IPS-15b (cell line): ENCODE measurements at regions not wholly inside any gene's neighbourhood (a gene's known extent, or its start where the extent isn't known, plus 50 kb on each side); places are given as distances from the start of the nearest gene placed in this dataset.
"Not testable (repeated sequence)": the region's sequence is repeated elsewhere in the genome, so short reads cannot be mapped to it uniquely, and the experiment has no call there.

Experiments
- H3K27me3 ChIP-seq: one replicate; pipeline ENCODE4 v1.6.1; 2013; ENCODE audit warnings: low read length; ENCODE audit not compliant: control insufficient read depth, insufficient read depth
- H3K36me3 ChIP-seq: one replicate; pipeline ENCODE4 v1.6.1; 2013; ENCODE audit warnings: low read length; ENCODE audit not compliant: control insufficient read depth, insufficient read depth
- H3K4me1 ChIP-seq: one replicate; pipeline ENCODE4 v1.6.1; 2013; ENCODE audit warnings: mild to moderate bottlenecking, low read length; ENCODE audit not compliant: control insufficient read depth, insufficient read depth
- H3K4me3 ChIP-seq: one replicate; pipeline ENCODE4 v1.5.1; 2013; ENCODE audit warnings: low read depth, low read length
- H3K9ac ChIP-seq: one replicate; pipeline ENCODE4 v1.6.1; 2013; ENCODE audit warnings: low read depth, mild to moderate bottlenecking, low read length
- H3K9me3 ChIP-seq: one replicate; pipeline ENCODE4 v1.6.1; 2013; ENCODE audit warnings: mild to moderate bottlenecking, low read length; ENCODE audit not compliant: control insufficient read depth, insufficient read depth

- H3K4me3 ChIP-seq: no peak overlapping the region
Observed at GRCh38 chrX:1140236-1140681, 72.2 kb downstream of the CRLF2 start.

GRCh38 chrX:1139185-1139500 is 73.3 kb downstream of the CRLF2 start:
- H3K9ac ChIP-seq: no peak overlapping the region
- H3K4me1 ChIP-seq: no peaks in the 10 kb centered on the region
- H3K4me3 ChIP-seq: no peak overlapping the region
- no peaks in the 10 kb centered on the region for H3K27me3 ChIP-seq
- H3K9me3 ChIP-seq: no peaks in the 10 kb centered on the region
- no peaks in the 10 kb centered on the region for H3K36me3 ChIP-seq

More at GRCh38 chrX:1140236-1140681, 72.2 kb downstream of the CRLF2 start:
- H3K27me3 ChIP-seq: no peaks in the 10 kb centered on the region
- no peak overlapping the region for H3K9ac ChIP-seq
- H3K9me3 ChIP-seq: no peaks in the 10 kb centered on the region
- H3K4me1 ChIP-seq: no peaks in the 10 kb centered on the region
- H3K36me3 ChIP-seq: no peaks in the 10 kb centered on the region

GRCh38 chrX:1138476-1139184 is 73.8 kb downstream of the CRLF2 start:
- Histone ChIP-seq H3K27me3 (no peaks in the 10 kb centered on the region), H3K9ac (no peak overlapping the region), H3K4me1 (no peaks in the 10 kb centered on the region), H3K36me3 (no peaks in the 10 kb centered on the region), H3K9me3 (no peaks in the 10 kb centered on the region), H3K4me3 (no peak overlapping the region)

DNA sequence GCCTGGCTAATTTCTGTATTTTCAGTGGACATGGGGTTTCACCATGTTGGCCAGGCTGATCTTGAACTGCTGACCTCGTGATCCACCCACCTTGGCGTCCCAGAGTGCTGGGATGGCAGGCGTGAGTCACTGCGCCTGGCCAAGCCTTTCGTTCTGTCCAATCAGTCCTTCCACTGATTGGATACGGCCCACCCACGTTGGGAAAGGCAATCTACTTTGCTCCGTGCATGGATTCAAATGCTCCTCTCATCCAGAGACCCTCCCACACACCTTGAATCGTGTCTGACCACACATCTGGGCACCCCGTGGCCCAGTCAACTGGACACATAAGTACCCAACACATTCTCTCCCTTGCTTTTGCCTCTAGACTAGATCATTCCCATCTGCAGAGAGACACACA is 74.9 kb downstream of the CRLF2 start:
- H3K36me3 ChIP-seq: no peaks in the 10 kb centered on the region
- no peak overlapping the region for H3K9ac ChIP-seq
- no peaks in the 10 kb centered on the region for H3K27me3 ChIP-seq
- no peaks in the 10 kb centered on the region for H3K4me1 ChIP-seq
- H3K4me3 ChIP-seq: no peak overlapping the region
- H3K9me3 ChIP-seq: no peaks in the 10 kb centered on the region

DNA sequence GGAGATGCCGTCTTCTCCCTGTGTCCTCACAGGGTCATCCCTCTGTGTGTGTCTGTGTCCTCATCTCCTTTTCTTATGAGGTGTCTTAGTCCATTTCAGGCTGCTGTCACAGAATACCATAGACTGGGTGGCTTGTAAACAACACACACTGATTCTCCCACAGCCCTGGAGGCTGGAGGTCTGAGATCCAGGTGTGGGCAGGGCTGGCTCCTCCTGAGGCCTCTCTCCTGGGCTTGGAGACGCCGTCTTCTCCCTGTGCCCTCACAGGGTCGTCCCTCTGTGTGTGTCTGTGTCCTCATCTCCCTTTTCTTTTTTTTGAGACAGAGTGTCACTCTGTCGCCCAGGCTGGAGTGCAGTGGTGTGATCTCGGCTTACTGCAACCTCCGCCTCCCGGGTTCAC is 75.9 kb downstream of the CRLF2 start:
- not testable (repeated sequence) for H3K9ac ChIP-seq, H3K36me3 ChIP-seq, H3K27me3 ChIP-seq, H3K4me1 ChIP-seq, H3K9me3 ChIP-seq, H3K4me3 ChIP-seq

DNA sequence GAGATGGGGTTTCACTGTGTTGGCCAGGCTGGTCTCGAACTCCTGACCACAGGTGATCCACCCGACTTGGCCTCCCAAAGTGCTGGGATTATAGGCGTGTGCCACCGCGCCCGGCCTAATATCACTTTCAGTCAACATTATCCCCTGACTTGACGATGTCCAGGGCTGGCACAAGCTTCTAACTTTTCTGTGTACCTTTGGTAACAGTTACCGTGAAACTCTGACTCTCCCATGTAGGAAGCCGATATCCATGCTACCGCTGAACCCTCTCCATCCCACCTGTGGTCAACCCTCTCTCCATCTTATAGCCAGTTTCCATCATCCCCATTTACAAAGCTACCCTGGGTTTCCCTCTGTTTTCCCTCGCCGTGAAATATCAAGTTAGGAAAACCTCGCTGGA is 77.5 kb downstream of the CRLF2 start:
- Histone ChIP-seq H3K4me1 (no peaks in the 10 kb centered on the region), H3K9ac (no peak overlapping the region), H3K4me3 (no peak overlapping the region), H3K9me3 (no peaks in the 10 kb centered on the region), H3K36me3 (no peaks in the 10 kb centered on the region), H3K27me3 (no peaks in the 10 kb centered on the region)

DNA sequence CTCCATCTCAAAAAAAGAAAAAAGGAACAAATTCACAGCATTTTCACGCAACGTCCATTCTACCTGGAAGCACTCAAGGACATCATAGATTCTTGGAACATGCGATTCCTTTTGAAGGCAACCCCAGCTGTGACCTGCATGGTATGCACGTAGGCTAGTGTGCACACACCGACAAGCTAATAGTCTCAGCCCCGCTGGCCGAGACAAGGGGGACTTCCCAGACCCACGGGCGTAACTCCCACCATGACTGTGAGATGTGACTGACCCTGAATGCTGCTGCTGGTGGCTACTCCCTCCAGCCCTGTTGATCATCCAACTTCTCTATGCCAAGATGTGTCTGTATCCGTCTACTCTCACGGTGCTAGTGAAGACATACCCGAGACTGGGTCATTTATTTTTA is 78.3 kb downstream of the CRLF2 start:
- no peak overlapping the region for H3K9ac ChIP-seq
- no peaks in the 10 kb centered on the region for H3K9me3 ChIP-seq
- H3K27me3 ChIP-seq: no peaks in the 10 kb centered on the region
- no peak overlapping the region for H3K4me3 ChIP-seq
- no peaks in the 10 kb centered on the region for H3K36me3 ChIP-seq
- H3K4me1 ChIP-seq: no peaks in the 10 kb centered on the region

DNA sequence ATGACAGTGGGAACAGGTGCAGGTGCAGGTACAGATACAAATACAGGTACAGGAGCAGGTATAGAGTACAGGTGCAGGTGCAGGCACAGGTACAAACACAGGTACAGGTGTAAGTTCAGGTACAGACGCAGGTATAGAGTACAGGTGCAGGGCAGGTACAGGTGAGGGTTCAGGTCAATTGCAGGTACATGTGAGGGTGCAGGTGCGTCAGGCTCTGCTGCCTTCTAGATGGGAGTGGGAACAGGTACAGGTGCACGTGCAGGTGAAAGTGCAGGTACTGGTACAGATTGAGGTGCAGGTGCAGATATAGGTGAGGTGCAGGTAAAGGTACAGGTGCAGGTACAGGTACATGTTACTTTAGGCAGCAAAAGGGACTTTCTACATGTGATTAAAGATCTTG is 85.7 kb downstream of the CRLF2 start:
- no peaks in the 10 kb centered on the region for H3K36me3 ChIP-seq
- H3K4me1 ChIP-seq: no peaks in the 10 kb centered on the region
- no peak overlapping the region for H3K9ac ChIP-seq
- no peak overlapping the region for H3K4me3 ChIP-seq
- no peaks in the 10 kb centered on the region for H3K9me3 ChIP-seq
- no peaks in the 10 kb centered on the region for H3K27me3 ChIP-seq

DNA sequence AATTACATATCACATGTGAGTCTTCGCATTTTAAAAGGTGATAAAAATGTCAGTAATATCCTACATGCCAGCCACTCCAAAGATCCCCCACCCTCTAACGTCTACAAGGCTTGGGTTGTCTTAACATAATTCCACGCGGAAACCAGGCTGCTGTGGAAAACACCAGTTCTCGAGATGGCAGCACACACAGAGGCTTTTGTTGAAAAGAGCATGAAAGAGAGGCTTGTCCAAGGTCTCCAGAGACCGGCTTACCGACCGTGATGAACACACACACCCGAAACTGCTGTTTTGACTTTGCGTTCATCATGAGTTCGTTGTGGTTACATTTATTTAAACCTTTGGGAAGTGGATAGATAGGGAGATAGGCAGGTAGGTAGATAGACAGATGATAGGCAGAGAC is 87.9 kb downstream of the CRLF2 start:
- Histone ChIP-seq H3K4me1 (no peaks in the 10 kb centered on the region), H3K4me3 (no peak overlapping the region), H3K9ac (no peak overlapping the region), H3K27me3 (no peaks in the 10 kb centered on the region), H3K36me3 (no peaks in the 10 kb centered on the region), H3K9me3 (no peaks in the 10 kb centered on the region)

- H3K27me3 ChIP-seq, H3K9me3 ChIP-seq, H3K9ac ChIP-seq, H3K36me3 ChIP-seq, H3K4me3 ChIP-seq, H3K4me1 ChIP-seq: not testable (repeated sequence)
Observed at GRCh38 chrX:1122851-1123250, 89.6 kb downstream of the CRLF2 start.

- no peaks in the 10 kb centered on the region for H3K4me1 ChIP-seq
- H3K9ac ChIP-seq: no peak overlapping the region
- H3K27me3 ChIP-seq: no peaks in the 10 kb centered on the region
- H3K36me3 ChIP-seq: no peaks in the 10 kb centered on the region
- no peak overlapping the region for H3K4me3 ChIP-seq
- no peaks in the 10 kb centered on the region for H3K9me3 ChIP-seq
Observed at GRCh38 chrX:1119275-1119674, 93.2 kb downstream of the CRLF2 start.

DNA sequence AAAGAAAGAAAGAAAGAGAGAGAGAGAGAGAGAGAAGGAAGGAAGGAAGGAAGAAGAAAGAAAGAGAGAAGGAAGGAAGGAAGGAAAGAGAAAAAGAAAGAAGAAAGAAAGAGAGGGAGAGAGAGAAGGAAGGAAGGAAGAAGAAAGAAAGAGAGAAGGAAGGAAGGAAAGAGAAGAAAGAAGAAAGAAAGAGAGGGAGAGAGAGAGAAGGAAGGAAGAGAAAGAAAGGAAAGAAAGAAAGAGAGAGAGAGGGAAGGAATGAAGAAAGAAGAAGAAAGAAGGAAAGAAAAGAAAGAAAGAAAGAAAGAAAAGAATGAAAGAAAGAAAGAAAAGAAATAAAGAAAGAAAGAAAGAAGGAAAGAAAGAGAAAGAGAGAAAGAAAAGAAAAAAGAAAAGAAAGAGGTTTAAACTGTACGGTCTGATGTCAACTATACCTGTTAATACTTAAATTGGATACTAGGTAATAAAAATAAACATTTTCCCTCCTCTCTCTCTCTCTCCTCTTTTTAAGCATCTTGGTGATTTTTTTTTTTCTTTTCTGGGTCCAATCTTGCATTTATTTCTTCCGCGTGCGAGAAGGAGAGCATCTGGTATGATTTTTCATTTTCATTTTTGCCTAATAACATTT is 93.8 kb downstream of the CRLF2 start:
- no peak overlapping the region for H3K9ac ChIP-seq
- H3K9me3 ChIP-seq: no peaks in the 10 kb centered on the region
- no peak overlapping the region for H3K4me3 ChIP-seq
- H3K4me1 ChIP-seq: no peaks in the 10 kb centered on the region
- H3K36me3 ChIP-seq: no peaks in the 10 kb centered on the region
- H3K27me3 ChIP-seq: no peaks in the 10 kb centered on the region
